Astrocyte of the hippocampus (primary cell): ENCODE measurements at regions not wholly inside any gene's neighbourhood (a gene's known extent, or its start where the extent isn't known, plus 50 kb on each side); places are given as distances from the start of the nearest gene placed in this dataset.
A peak's percentile ranks its signal among the peaks of the same experiment; 100 is the strongest.
"Not testable (repeated sequence)": the region's sequence is repeated elsewhere in the genome, so short reads cannot be mapped to it uniquely, and the experiment has no call there.

Experiments
- DNase-seq: peaks from one replicate; pipeline ENCODE4 v3.0.0; 2011; ENCODE audit warnings: low read depth, low spot score

DNA sequence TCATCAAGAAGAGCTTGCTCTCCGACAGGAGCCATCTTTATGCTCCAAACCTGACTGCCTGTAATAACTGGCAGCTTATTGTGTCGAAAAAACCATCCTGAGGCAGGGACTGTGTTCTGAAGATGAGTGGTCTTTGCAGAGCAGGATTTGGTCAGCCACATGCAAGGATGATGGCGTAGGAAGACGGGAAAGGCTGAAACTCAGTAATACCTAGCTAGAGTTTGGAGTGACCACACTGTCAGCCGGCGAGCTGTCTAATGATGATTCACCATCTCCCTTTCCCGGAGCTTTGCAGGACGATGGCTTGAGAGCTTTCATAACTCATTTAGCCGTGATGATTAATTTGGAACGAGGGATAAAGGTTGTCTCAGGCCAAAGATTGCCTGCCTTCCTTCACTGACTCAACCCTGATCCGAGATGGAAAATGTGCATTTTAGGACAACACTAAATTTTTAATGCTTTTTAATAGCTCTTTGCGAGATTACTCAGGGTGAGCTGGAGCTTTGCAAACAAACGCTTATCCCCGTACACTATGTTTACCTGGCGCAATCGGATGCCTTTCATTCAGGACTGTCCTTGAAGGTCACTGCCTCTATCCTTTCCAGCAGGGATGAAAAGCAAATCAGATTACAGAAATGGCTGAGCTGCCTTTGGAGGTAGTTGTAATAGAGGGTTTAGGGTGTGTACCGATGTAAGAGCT, 288.5 kb downstream of the ASMT start:
- DNase-seq, result peak; percentile 21

- DNase-seq, result no peak
These were observed 289.9 kb downstream of the ASMT start for GRCh38 chrX:1904663-1905218.

DNA sequence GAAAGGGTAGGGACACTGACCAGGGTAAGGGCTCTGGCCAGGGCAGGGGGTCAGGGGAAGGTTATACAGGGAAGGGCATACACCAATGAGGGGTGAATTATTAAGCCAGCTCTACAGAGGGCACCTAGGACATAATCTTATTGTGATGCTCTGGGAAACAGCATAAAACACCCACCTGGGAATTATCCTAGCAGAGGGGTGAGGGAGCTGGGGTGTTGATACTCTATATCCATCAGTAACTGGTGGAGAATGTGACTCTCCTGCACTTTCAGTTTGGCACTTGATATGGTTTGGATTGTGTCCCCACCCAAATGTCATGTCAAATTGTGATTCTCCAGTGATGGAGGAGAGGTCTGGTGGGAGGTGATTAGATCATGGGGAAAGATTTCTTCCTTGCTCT, 291.2 kb downstream of the ASMT start:
- DNase-seq, result no peak

- not testable (repeated sequence) for DNase-seq
These were observed 294.1 kb downstream of the ASMT start for GRCh38 chrX:1908996-1909395.

- DNase-seq, result no peak
These were observed 294.8 kb downstream of the ASMT start for GRCh38 chrX:1909419-1910206.

GRCh38 chrX:1910207-1910470, 295.3 kb downstream of the ASMT start:
- no peak for DNase-seq

DNA sequence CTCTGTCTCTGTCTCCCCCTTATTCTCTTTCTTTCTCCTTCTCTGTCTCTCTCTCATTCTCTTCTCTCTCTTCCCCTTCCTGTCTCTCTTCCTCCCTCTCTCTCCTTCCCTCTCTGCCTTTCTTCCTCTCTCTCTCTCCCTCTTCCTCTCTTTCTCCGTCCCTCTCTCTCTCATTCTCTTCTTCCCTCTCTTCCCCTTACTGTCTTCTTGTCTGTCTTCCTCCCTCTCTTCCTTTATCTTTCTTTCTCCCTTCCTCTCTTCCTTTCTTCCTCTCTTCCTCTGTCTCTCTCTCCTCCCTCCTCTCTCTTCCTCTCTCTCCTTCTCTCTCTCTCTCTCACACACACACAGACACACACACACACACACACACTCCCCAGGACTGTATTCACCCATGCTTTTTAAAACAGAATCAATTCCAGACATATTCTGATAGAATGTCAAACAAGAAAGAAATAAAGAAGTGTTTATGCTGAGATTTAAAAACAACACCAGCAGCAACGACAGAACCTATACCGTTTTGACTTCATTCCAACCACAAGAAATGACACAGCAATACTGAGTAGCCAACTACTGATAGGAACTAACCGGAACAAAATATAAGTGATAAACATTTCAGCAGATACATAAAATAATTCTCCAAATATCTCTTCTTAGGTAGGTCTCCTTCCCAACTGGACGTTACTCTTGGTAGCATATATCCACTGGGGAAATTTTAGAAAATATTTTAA, 296.7 kb downstream of the ASMT start:
- DNase-seq, result no peak

GRCh38 chrX:1912193-1912592, 297.3 kb downstream of the ASMT start:
- no peak for DNase-seq

DNA sequence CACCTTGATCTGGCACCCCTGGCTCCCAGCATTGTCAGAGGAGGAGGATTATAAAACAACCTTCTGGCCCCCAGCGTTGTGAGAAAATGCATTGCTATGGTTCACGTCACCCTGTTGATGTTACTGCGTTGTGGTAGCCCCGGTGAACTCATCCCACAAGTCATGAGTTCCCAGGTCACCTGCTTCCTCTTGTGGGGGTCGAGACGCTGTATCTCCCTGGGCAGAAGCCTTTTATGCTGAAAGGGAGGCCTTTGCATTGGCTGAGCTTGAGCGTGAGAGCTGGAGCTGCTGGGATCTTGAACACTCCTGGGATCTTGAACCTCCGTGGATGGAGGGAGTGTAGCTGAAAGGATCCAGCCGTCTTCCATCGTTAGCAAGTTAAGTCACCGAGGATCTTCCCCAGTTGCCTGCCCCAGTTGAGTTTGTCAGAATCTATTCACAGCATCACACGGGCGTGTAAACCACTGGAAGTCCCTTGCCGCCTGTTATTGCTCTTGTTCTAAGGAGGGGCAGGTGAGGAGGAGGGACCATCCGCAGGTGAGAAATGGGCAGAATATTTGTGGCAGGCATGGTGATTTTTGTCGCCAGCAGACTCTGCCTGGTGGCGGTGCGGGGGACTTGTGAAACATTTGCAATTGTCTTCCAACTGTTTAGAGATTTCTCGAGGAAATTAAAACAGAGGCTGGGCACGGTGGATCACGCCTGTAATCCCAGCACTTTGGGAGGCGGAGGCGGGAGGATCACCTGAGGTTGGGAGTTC, 299.9 kb downstream of the ASMT start:
- no peak for DNase-seq

- DNase-seq, result no peak
These were observed 303.9 kb downstream of the ASMT start for GRCh38 chrX:1918780-1919179.

- peak; percentile 35 for DNase-seq
These were observed 310.2 kb downstream of the ASMT start for GRCh38 chrX:1925053-1925481.

- DNase-seq, result no peak
These were observed 313.9 kb downstream of the ASMT start for GRCh38 chrX:1928805-1929204.

DNA sequence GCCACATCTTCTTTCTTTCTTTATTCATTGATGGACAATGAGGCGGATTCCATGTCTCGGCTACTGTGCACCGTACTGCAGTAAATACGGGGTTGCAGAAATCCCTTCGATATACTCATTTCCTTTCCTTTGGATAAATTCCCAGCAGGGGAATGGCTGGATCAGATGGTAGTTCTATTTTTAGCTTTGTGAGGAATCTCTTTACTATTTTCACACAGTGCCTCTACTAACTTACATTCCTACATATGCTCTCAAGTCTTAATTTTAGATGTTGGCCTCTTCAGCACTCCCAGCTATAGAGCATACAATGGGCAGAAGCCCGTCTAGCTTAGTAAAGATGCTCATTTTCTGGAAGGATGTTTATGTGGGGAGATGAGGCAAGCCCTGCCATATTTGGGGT, 317.4 kb downstream of the ASMT start:
- peak; percentile 35 for DNase-seq

GRCh38 chrX:1933964-1934363, 319.1 kb downstream of the ASMT start:
- no peak for DNase-seq

DNA sequence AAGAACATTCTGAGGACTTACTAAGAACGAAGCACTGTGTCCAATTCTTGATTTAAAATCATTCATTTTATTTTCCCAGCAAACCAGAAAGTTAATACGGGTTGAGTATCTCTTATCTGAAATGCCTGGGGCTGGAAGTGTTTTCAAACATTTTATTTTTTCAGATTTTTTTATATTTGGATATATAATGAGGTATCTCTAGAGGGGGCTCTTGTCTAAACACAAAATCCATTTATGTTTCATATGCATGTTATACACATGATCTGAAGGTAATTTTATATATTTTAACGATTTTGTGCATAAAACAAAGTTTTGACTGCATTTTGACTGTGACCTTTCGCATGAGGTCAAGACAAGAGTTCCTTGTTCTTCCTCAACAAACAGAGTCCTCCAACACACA, 320.9 kb downstream of the ASMT start:
- DNase-seq, result no peak

GRCh38 chrX:1938190-1938589, 323.3 kb downstream of the ASMT start:
- DNase-seq, result no peak

DNA sequence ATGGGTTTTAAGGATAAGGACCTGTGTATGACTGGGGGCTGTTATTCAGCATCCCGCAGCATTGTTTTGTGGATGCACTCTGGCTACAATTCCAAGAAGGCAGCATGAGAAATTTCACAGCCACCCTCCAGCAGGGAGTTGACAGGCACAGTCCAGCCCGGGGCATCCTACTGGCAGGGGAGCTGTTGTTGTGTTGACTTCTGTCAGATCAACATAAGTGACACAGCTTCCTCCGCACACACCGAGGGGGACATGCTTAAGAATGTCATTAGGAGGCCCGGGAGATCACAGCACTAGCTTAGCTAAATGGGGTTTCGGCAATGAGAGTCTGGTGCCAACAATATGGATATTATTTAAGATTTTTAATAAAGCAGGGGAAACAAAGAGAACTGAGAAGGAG, 326.5 kb downstream of the ASMT start:
- DNase-seq, result no peak

DNA sequence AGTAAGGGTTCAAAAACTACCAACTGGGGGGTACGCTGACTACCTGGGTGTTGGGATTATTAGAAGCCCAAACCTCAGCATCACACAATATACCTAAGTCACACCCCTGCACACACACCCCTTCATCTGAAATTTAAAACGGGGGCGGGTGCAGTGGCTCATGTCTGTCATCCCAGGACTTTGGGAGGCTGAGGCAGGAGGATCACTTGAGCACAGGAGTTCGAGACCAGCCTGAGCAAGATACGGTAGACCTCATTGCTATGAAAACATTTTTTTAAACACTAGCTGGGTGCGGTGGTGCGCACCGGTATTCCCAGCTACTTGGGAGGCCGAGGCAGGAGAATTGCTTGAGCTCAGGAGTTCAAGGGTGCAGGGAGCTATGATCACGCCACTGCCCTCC, 331.0 kb downstream of the ASMT start:
- no peak for DNase-seq

- no peak for DNase-seq
These were observed 332.1 kb downstream of the ASMT start for GRCh38 chrX:1946974-1947373.
